ENCODE measurements at regions not wholly inside any gene's neighbourhood (a gene's known extent, or its start where the extent isn't known, plus 50 kb on each side); places are given as distances from the start of the nearest gene placed in this dataset.
A peak's percentile ranks its signal among the peaks of the same experiment; 100 is the strongest.

- Mint-ChIP-seq H3K27me3 (ENCODE audit: low read depth) (no peaks in the 10 kb centered on the region), H3K4me3 (no peak overlapping the region), H3K27ac (no peak overlapping the region), H3K36me3 (ENCODE audit: low read depth) (no peaks in the 10 kb centered on the region), H3K9me3 (peaks cover 15% of the 10 kb centered on the region), H3K4me1 (no peaks in the 10 kb centered on the region)
- TF ChIP-seq CTCF (IDR thresholded peaks at IDR 0.05; ENCODE audit: unreplicated experiment in 3 of 3) = no peak
Measured at GRCh38 chr4:19969492-19969891, 282.2 kb upstream of the SLIT2 start.

- Mint-ChIP-seq H3K9me3 (peaks cover 9% of the 10 kb centered on the region), H3K27ac (peak overlapping the region in 1 of 3 experiments; percentile 32), H3K4me1 (no peaks in the 10 kb centered on the region), H3K27me3 (ENCODE audit: low read depth) (no peaks in the 10 kb centered on the region), H3K4me3 (no peak overlapping the region), H3K36me3 (ENCODE audit: low read depth) (no peaks in the 10 kb centered on the region)
- TF ChIP-seq CTCF (IDR thresholded peaks at IDR 0.05; ENCODE audit: unreplicated experiment in 3 of 3) = no peak
Measured at GRCh38 chr4:19961091-19961490, 290.6 kb upstream of the SLIT2 start.

GRCh38 chr4:19958848-19959247 is 292.9 kb upstream of the SLIT2 start:
- no peaks in the 10 kb centered on the region for H3K27me3 Mint-ChIP-seq (ENCODE audit: low read depth)
- TF ChIP-seq CTCF (IDR thresholded peaks at IDR 0.05; ENCODE audit: unreplicated experiment in 3 of 3) = no peak
- no peaks in the 10 kb centered on the region for H3K9me3 Mint-ChIP-seq
- H3K36me3 Mint-ChIP-seq (ENCODE audit: low read depth) = no peaks in the 10 kb centered on the region
- no peak overlapping the region for H3K27ac Mint-ChIP-seq
- H3K4me3 Mint-ChIP-seq = no peak overlapping the region
- no peaks in the 10 kb centered on the region for H3K4me1 Mint-ChIP-seq

GRCh38 chr4:19947349-19947748 is 304.4 kb upstream of the SLIT2 start:
- H3K4me3 Mint-ChIP-seq = no peak overlapping the region
- H3K4me1 Mint-ChIP-seq = no peaks in the 10 kb centered on the region
- H3K36me3 Mint-ChIP-seq (ENCODE audit: low read depth) = no peaks in the 10 kb centered on the region
- no peaks in the 10 kb centered on the region for H3K27me3 Mint-ChIP-seq (ENCODE audit: low read depth)
- TF ChIP-seq CTCF (IDR thresholded peaks at IDR 0.05; ENCODE audit: unreplicated experiment in 3 of 3) = no peak
- peaks cover 4% of the 10 kb centered on the region for H3K9me3 Mint-ChIP-seq
- no peak overlapping the region for H3K27ac Mint-ChIP-seq

- Mint-ChIP-seq H3K9me3 (peaks cover 4% of the 10 kb centered on the region), H3K4me3 (no peak overlapping the region), H3K4me1 (no peaks in the 10 kb centered on the region), H3K27ac (no peak overlapping the region), H3K27me3 (ENCODE audit: low read depth) (no peaks in the 10 kb centered on the region), H3K36me3 (ENCODE audit: low read depth) (no peaks in the 10 kb centered on the region)
- TF ChIP-seq CTCF (IDR thresholded peaks at IDR 0.05; ENCODE audit: unreplicated experiment in 3 of 3) = no peak
Measured at GRCh38 chr4:19945979-19946380, 305.7 kb upstream of the SLIT2 start.

GRCh38 chr4:19945501-19945900 is 306.2 kb upstream of the SLIT2 start:
- H3K9me3 Mint-ChIP-seq = peaks cover 4% of the 10 kb centered on the region
- no peak for TF ChIP-seq CTCF (IDR thresholded peaks at IDR 0.05; ENCODE audit: unreplicated experiment in 3 of 3)
- no peaks in the 10 kb centered on the region for H3K4me1 Mint-ChIP-seq
- no peaks in the 10 kb centered on the region for H3K27me3 Mint-ChIP-seq (ENCODE audit: low read depth)
- no peak overlapping the region for H3K27ac Mint-ChIP-seq
- no peaks in the 10 kb centered on the region for H3K36me3 Mint-ChIP-seq (ENCODE audit: low read depth)
- no peak overlapping the region for H3K4me3 Mint-ChIP-seq
